OCI-LY7 (cell line): ENCODE measurements at regions not wholly inside any gene's neighbourhood (a gene's known extent, or its start where the extent isn't known, plus 50 kb on each side); places are given as distances from the start of the nearest gene placed in this dataset.

Experiments used
- BruUV-seq: library from RNA; stranded (reverse); fragments of 400-500 nt; replicated peaks from 2 replicates; lab custom pipeline; 2021; lab: Mats Ljungman, UMichigan
- CTCF ChIA-PET: fragments of 300-600 bp; sonication (Branson Sonifier 250); formaldehyde crosslinking; loops from one replicate; lab custom pipeline; 2022; ENCODE audit warnings: antibody characterized with exemption; ENCODE audit not compliant: unreplicated experiment; lab: Charles Lee
- POLR2A ChIA-PET: fragments of 300-600 bp; sonication (Branson Sonifier 250); formaldehyde crosslinking; loops from one replicate; lab custom pipeline; 2022; ENCODE audit warnings: antibody characterized with exemption; lab: Charles Lee
- DNase-seq: peaks from one replicate; pipeline ENCODE4 v3.0.0-alpha.2; 2015; ENCODE audit warnings: low spot score
- H2AFZ ChIP-seq: fragments of 200-600 bp; sonication (generic), shearing (Covaris generic); 2 replicates; pipeline ENCODE4 v1.6.1; 2014; ENCODE audit warnings: mild to moderate bottlenecking, antibody characterized with exemption, low read length, moderate library complexity
- H3K27ac ChIP-seq: fragments of 200-600 bp; sonication (generic); 2 replicates; pipeline ENCODE4 v1.5.1; 2014; ENCODE audit warnings: mixed run types, low read depth, mild to moderate bottlenecking, moderate library complexity, low read length, inconsistent platforms; ENCODE audit not compliant: poor library complexity, severe bottlenecking
- H3K36me3 ChIP-seq: fragments of 200-600 bp; sonication (generic); 2 replicates; pipeline ENCODE4 v1.6.1; 2014; ENCODE audit warnings: mild to moderate bottlenecking, antibody characterized with exemption, low read length, moderate library complexity, mixed read lengths; ENCODE audit not compliant: insufficient read depth
- H3K4me1 ChIP-seq: fragments of 200-600 bp; sonication (generic); 2 replicates; pipeline ENCODE4 v1.5.1; 2014; ENCODE audit warnings: mild to moderate bottlenecking, low read length; ENCODE audit not compliant: insufficient read depth, poor library complexity, severe bottlenecking
- H3K4me2 ChIP-seq: fragments of 200-600 bp; sonication (generic); 2 replicates; pipeline ENCODE4 v1.6.1; 2014; ENCODE audit warnings: mild to moderate bottlenecking, low read length
- H3K4me3 ChIP-seq: fragments of 200-600 bp; sonication (generic); 2 replicates; pipeline ENCODE4 v1.5.1; 2014; ENCODE audit warnings: mild to moderate bottlenecking, low read depth, low read length; ENCODE audit not compliant: poor library complexity, severe bottlenecking
- H3K79me2 ChIP-seq: fragments of 200-600 bp; sonication (generic); 2 replicates; pipeline ENCODE4 v1.6.1; 2016; ENCODE audit warnings: low read depth, mild to moderate bottlenecking, low read length, moderate library complexity, mixed read lengths; ENCODE audit not compliant: insufficient read depth
- H3K9me2 ChIP-seq: fragments of 200-600 bp; sonication (generic); 2 replicates; pipeline ENCODE4 v1.6.1; 2016; ENCODE audit warnings: mild to moderate bottlenecking, low read length, mixed read lengths; ENCODE audit not compliant: insufficient read depth
- H3K9me3 ChIP-seq: fragments of 200-600 bp; sonication (generic); 2 replicates; pipeline ENCODE4 v1.6.1; 2014; ENCODE audit warnings: mild to moderate bottlenecking, mixed run types, low read length, mixed read lengths
- H4K20me1 ChIP-seq: fragments of 200-600 bp; sonication (generic); 2 replicates; pipeline ENCODE4 v1.6.1; 2014; ENCODE audit warnings: mild to moderate bottlenecking, antibody characterized with exemption, low read length, moderate library complexity, mixed read lengths; ENCODE audit not compliant: insufficient read depth
- CTCF ChIP-seq: fragments of 200-600 bp; sonication (generic); conservative IDR thresholded peaks from 2 replicates; pipeline ENCODE4 v1.5.1; 2014; ENCODE audit warnings: mild to moderate bottlenecking, antibody characterized with exemption, low read length, moderate library complexity, mixed read lengths
- EZH2phosphoT487 ChIP-seq: fragments of 200-600 bp; sonication (generic); IDR thresholded peaks from 2 replicates; pipeline ENCODE4 v1.6.1; 2018; ENCODE audit warnings: low read depth, borderline replicate concordance, mild to moderate bottlenecking, mixed run types, antibody characterized with exemption, low read length, moderate library complexity, mixed read lengths
- intact Hi-C: fragments of 100-400 bp; cut with micrococcal nuclease; formaldehyde crosslinking; loops from one replicate; pipeline ENCODE4 v1.10.0; 2022; ENCODE audit not compliant: unreplicated experiment

- no peaks in the 10 kb centered on the region for H3K9me2 ChIP-seq
- DNase-seq, result no peak
- no peak overlapping the region for H3K4me3 ChIP-seq
- H3K79me2 ChIP-seq, result no peaks in the 10 kb centered on the region
- H3K36me3 ChIP-seq, result no peaks in the 10 kb centered on the region
- BruUV-seq, result no TSS peak
- POLR2A ChIA-PET, result interaction anchor here (1.3 kb wide), 1 partner anchor 10 kb away, joined by 5 read pairs; no protein-coding TSS in a partner anchor
- CTCF ChIA-PET, result no interaction called here
- no peaks in the 10 kb centered on the region for H3K4me1 ChIP-seq
- no peak overlapping the region for H3K4me2 ChIP-seq
- no peak overlapping the region for H2AFZ ChIP-seq
- intact Hi-C loops, result no loop called here
- TF ChIP-seq EZH2phosphoT487, result no peak
- TF ChIP-seq CTCF, result no peak
- H3K9me3 ChIP-seq, result no peaks in the 10 kb centered on the region
- H3K27ac ChIP-seq, result no peak overlapping the region
- H4K20me1 ChIP-seq, result no peaks in the 10 kb centered on the region
Observed at GRCh38 chr2:175371378-175371777, 189.9 kb upstream of the ATP5MC3 start.

- no peaks in the 10 kb centered on the region for H4K20me1 ChIP-seq
- intact Hi-C loops, result loop anchor here (1.0 kb wide), 1 partner anchor 730 kb away; no protein-coding TSS in a partner anchor
Observed at GRCh38 chr2:175366815-175367214, 185.3 kb upstream of the ATP5MC3 start.

More at GRCh38 chr2:175366815-175367214, 185.3 kb upstream of the ATP5MC3 start:
- ChIA-PET CTCF (no interaction called here), POLR2A (no interaction called here)
- TF ChIP-seq EZH2phosphoT487 (no peak), CTCF (peak; percentile 87)
- H3K27ac ChIP-seq, result no peak overlapping the region
- H3K36me3 ChIP-seq, result no peaks in the 10 kb centered on the region
- H3K4me2 ChIP-seq, result no peak overlapping the region
- H2AFZ ChIP-seq, result no peak overlapping the region
- no peaks in the 10 kb centered on the region for H3K9me2 ChIP-seq
- H3K4me1 ChIP-seq, result no peaks in the 10 kb centered on the region
- no peaks in the 10 kb centered on the region for H3K9me3 ChIP-seq
- DNase-seq, result peak; percentile 29
- no TSS peak for BruUV-seq
- H3K79me2 ChIP-seq, result no peaks in the 10 kb centered on the region
- no peak overlapping the region for H3K4me3 ChIP-seq
